ENCODE measurements at regions not wholly inside any gene's neighbourhood (a gene's known extent, or its start where the extent isn't known, plus 50 kb on each side); places are given as distances from the start of the nearest gene placed in this dataset.

- Histone ChIP-seq H3K4me1 (no peaks in the 10 kb centered on the region), H3K27me3 (no peaks in the 10 kb centered on the region), H3K4me3 (no peak overlapping the region), H3K27ac (no peak overlapping the region), H3K36me3 (no peaks in the 10 kb centered on the region), H3K9me3 (no peaks in the 10 kb centered on the region)
- DNase-seq (ENCODE audit: low spot score in 2 of 2), result no peak
- WGBS, result 43% methylated on average over 3 of the region's 3 CpGs
- TF ChIP-seq CTCF (IDR thresholded peaks at IDR 0.05) (no peak), POLR2A (IDR thresholded peaks at IDR 0.05) (no peak)
Measured at GRCh38 chr3:79884354-79884753, 116.6 kb upstream of the ROBO1 start.

- no peak overlapping the region for H3K4me3 ChIP-seq
- H3K27me3 ChIP-seq, result no peaks in the 10 kb centered on the region
- no peak for DNase-seq (ENCODE audit: low spot score in 2 of 2)
- TF ChIP-seq POLR2A (IDR thresholded peaks at IDR 0.05) (no peak), EP300 (IDR thresholded peaks at IDR 0.05) (no peak), CTCF (IDR thresholded peaks at IDR 0.05) (no peak), POLR2AphosphoS5 (IDR thresholded peaks at IDR 0.05) (no peak)
- no peaks in the 10 kb centered on the region for H3K9me3 ChIP-seq
- H3K4me1 ChIP-seq, result no peaks in the 10 kb centered on the region
- H3K36me3 ChIP-seq, result no peaks in the 10 kb centered on the region
- 43% methylated on average over 1 of the region's 1 CpG for WGBS
- H3K27ac ChIP-seq, result no peak overlapping the region
Measured at GRCh38 chr3:79881431-79881830, 113.6 kb upstream of the ROBO1 start.

GRCh38 chr3:79878708-79879107, 110.9 kb upstream of the ROBO1 start:
- Histone ChIP-seq H3K36me3 (no peaks in the 10 kb centered on the region), H3K27me3 (no peaks in the 10 kb centered on the region), H3K9me3 (no peaks in the 10 kb centered on the region), H3K27ac (no peak overlapping the region), H3K4me3 (no peak overlapping the region), H3K4me1 (no peaks in the 10 kb centered on the region)
- no peak for DNase-seq (ENCODE audit: low spot score in 2 of 2)
- WGBS, result 80% methylated on average over 4 of the region's 4 CpGs
- TF ChIP-seq EP300 (IDR thresholded peaks at IDR 0.05), result no peak
- TF ChIP-seq POLR2A (IDR thresholded peaks at IDR 0.05), result no peak
- TF ChIP-seq POLR2AphosphoS5 (IDR thresholded peaks at IDR 0.05), result no peak
- TF ChIP-seq CTCF (IDR thresholded peaks at IDR 0.05), result no peak

- WGBS, result 85% methylated on average over 4 of the region's 4 CpGs
- no peaks in the 10 kb centered on the region for H3K27me3 ChIP-seq
- H3K4me3 ChIP-seq, result no peak overlapping the region
- DNase-seq (ENCODE audit: low spot score in 2 of 2), result no peak
- TF ChIP-seq CTCF (IDR thresholded peaks at IDR 0.05) (no peak), POLR2A (IDR thresholded peaks at IDR 0.05) (no peak), EP300 (IDR thresholded peaks at IDR 0.05) (no peak)
- H3K4me1 ChIP-seq, result no peaks in the 10 kb centered on the region
- no peaks in the 10 kb centered on the region for H3K9me3 ChIP-seq
- H3K36me3 ChIP-seq, result no peaks in the 10 kb centered on the region
- H3K27ac ChIP-seq, result no peak overlapping the region
Measured at GRCh38 chr3:79874646-79875045, 106.8 kb upstream of the ROBO1 start.

- TF ChIP-seq EP300 (IDR thresholded peaks at IDR 0.05) (no peak), POLR2AphosphoS5 (IDR thresholded peaks at IDR 0.05) (no peak), CTCF (IDR thresholded peaks at IDR 0.05) (no peak), POLR2A (IDR thresholded peaks at IDR 0.05) (no peak)
- no peaks in the 10 kb centered on the region for H3K4me1 ChIP-seq
- DNase-seq (ENCODE audit: low spot score in 2 of 2), result no peak
- H3K4me3 ChIP-seq, result no peak overlapping the region
- WGBS, result 19% methylated on average over 1 of the region's 1 CpG
- no peak overlapping the region for H3K27ac ChIP-seq
- H3K9me3 ChIP-seq, result no peaks in the 10 kb centered on the region
- H3K36me3 ChIP-seq, result no peaks in the 10 kb centered on the region
- no peaks in the 10 kb centered on the region for H3K27me3 ChIP-seq
Measured at GRCh38 chr3:79872483-79872882, 104.7 kb upstream of the ROBO1 start.

Data from suprapubic skin (tissue), 4 donors.